Esophagus squamous epithelium (tissue), 4 donors: ENCODE measurements at regions not wholly inside any gene's neighbourhood (a gene's known extent, or its start where the extent isn't known, plus 50 kb on each side); places are given as distances from the start of the nearest gene placed in this dataset.

Experiments used
- POLR2A ChIP-seq, 4 donors: fragments of 450-650 bp; IDR thresholded peaks; one replicate each; pipeline ENCODE4 v1.6.1; 2017; ENCODE audit warnings: antibody characterized with exemption in 4 of 4, mild to moderate bottlenecking in 4 of 4, moderate library complexity in 3 of 4
- TF ChIP-seq, protein P1 (sequence below), 6 experiments: fragments of 450-650 bp in 4 of 6; fragments of 200-600 bp in 2 of 6; sonication (generic) in 2 of 6; IDR thresholded peaks; one replicate each; pipeline ENCODE4 v1.5.1; 2016 to 2019; ENCODE audit warnings: antibody characterized with exemption in 6 of 6, mild to moderate bottlenecking in 4 of 6, moderate library complexity in 4 of 6

GRCh38 chr13:109357751-109358471 lies 428.5 kb downstream of the IRS2 start:
- TF ChIP-seq POLR2A (IDR thresholded peaks at IDR 0.05): no peak
- TF ChIP-seq, protein P1, sequence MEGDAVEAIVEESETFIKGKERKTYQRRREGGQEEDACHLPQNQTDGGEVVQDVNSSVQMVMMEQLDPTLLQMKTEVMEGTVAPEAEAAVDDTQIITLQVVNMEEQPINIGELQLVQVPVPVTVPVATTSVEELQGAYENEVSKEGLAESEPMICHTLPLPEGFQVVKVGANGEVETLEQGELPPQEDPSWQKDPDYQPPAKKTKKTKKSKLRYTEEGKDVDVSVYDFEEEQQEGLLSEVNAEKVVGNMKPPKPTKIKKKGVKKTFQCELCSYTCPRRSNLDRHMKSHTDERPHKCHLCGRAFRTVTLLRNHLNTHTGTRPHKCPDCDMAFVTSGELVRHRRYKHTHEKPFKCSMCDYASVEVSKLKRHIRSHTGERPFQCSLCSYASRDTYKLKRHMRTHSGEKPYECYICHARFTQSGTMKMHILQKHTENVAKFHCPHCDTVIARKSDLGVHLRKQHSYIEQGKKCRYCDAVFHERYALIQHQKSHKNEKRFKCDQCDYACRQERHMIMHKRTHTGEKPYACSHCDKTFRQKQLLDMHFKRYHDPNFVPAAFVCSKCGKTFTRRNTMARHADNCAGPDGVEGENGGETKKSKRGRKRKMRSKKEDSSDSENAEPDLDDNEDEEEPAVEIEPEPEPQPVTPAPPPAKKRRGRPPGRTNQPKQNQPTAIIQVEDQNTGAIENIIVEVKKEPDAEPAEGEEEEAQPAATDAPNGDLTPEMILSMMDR (IDR thresholded peaks at IDR 0.05): no peak
